ENCODE measurements at regions not wholly inside any gene's neighbourhood (a gene's known extent, or its start where the extent isn't known, plus 50 kb on each side); places are given as distances from the start of the nearest gene placed in this dataset.

GRCh38 chr6:106883808-106884262 lies 90.7 kb downstream of the CD24 start:
- 59 to 64% (median 59%) methylated on average over 4 of the region's 4 CpGs for WGBS, 5 donors
- H3K36me3 ChIP-seq, result no peaks in the 10 kb centered on the region
- TF ChIP-seq, protein P1, sequence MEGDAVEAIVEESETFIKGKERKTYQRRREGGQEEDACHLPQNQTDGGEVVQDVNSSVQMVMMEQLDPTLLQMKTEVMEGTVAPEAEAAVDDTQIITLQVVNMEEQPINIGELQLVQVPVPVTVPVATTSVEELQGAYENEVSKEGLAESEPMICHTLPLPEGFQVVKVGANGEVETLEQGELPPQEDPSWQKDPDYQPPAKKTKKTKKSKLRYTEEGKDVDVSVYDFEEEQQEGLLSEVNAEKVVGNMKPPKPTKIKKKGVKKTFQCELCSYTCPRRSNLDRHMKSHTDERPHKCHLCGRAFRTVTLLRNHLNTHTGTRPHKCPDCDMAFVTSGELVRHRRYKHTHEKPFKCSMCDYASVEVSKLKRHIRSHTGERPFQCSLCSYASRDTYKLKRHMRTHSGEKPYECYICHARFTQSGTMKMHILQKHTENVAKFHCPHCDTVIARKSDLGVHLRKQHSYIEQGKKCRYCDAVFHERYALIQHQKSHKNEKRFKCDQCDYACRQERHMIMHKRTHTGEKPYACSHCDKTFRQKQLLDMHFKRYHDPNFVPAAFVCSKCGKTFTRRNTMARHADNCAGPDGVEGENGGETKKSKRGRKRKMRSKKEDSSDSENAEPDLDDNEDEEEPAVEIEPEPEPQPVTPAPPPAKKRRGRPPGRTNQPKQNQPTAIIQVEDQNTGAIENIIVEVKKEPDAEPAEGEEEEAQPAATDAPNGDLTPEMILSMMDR (IDR thresholded peaks at IDR 0.05), result no peak
- TF ChIP-seq POLR2AphosphoS5 (IDR thresholded peaks at IDR 0.05), result no peak
- TF ChIP-seq POLR2A (IDR thresholded peaks at IDR 0.05), result no peak
- TF ChIP-seq EP300 (IDR thresholded peaks at IDR 0.05), result no peak
- peaks cover 0 to 9% (median 4%) of the 10 kb centered on the region in 4 donors for H3K4me1 ChIP-seq
- H3K4me3 ChIP-seq, result no peak overlapping the region
- intact Hi-C loops (cut with DNase I; ENCODE audit: low total_unique reads), result no loop called here
- no peak overlapping the region for H3K27ac ChIP-seq
- no peaks in the 10 kb centered on the region for H3K9me3 ChIP-seq
- no peaks in the 10 kb centered on the region for H3K27me3 ChIP-seq
- DNase-seq, result peak in 1 of 2 donors; percentile 53

GRCh38 chr6:106882601-106883518 lies 91.7 kb downstream of the CD24 start:
- intact Hi-C loops (cut with DNase I; ENCODE audit: low total_unique reads), result no loop called here
- DNase-seq, result peak in 1 of 2 donors; percentile 37
- Histone ChIP-seq H3K4me1 (peaks cover 0 to 9% (median 4%) of the 10 kb centered on the region in 4 donors), H3K27ac (peak overlapping the region in 1 of 5 donors; percentile 6), H3K27me3 (no peaks in the 10 kb centered on the region), H3K36me3 (no peaks in the 10 kb centered on the region), H3K4me3 (no peak overlapping the region), H3K9me3 (no peaks in the 10 kb centered on the region)
- 86 to 90% (median 88%) methylated on average over 8 of the region's 8 CpGs for WGBS, 5 donors
- TF ChIP-seq, protein P1 (IDR thresholded peaks at IDR 0.05), result no peak
- TF ChIP-seq POLR2AphosphoS5 (IDR thresholded peaks at IDR 0.05), result no peak
- no peak for TF ChIP-seq POLR2A (IDR thresholded peaks at IDR 0.05)
- no peak for TF ChIP-seq EP300 (IDR thresholded peaks at IDR 0.05)

DNA sequence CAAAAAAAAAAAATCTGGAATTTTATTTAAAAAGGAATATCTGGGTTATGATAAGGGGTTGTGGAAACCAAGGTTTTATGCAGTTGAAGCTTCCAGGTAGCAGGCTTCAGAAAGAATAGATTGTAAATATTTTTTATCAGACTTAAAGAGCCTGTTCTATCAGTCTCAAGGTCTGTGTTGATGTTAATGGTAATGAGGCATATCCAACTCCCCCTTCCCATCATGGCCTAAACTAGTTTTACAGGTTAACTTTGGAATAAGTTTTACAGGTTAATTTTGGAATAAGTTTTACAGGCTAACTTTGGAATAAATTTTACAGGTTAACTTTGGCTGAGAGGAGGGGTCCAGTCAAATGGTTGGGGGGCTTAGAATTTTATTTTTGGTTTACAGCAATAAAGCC lies 92.4 kb downstream of the CD24 start:
- Histone ChIP-seq H3K4me1 (peaks cover 0 to 5% (median 2%) of the 10 kb centered on the region in 4 donors), H3K9me3 (no peaks in the 10 kb centered on the region), H3K27me3 (no peaks in the 10 kb centered on the region), H3K27ac (no peak overlapping the region), H3K4me3 (no peak overlapping the region), H3K36me3 (no peaks in the 10 kb centered on the region)
- peak in 1 of 2 donors; percentile 26 for DNase-seq
- TF ChIP-seq POLR2A (IDR thresholded peaks at IDR 0.05), result no peak
- TF ChIP-seq, protein P1 (IDR thresholded peaks at IDR 0.05), result no peak
- TF ChIP-seq EP300 (IDR thresholded peaks at IDR 0.05), result no peak
- no peak for TF ChIP-seq POLR2AphosphoS5 (IDR thresholded peaks at IDR 0.05)
- intact Hi-C loops (cut with DNase I; ENCODE audit: low total_unique reads), result no loop called here

DNA sequence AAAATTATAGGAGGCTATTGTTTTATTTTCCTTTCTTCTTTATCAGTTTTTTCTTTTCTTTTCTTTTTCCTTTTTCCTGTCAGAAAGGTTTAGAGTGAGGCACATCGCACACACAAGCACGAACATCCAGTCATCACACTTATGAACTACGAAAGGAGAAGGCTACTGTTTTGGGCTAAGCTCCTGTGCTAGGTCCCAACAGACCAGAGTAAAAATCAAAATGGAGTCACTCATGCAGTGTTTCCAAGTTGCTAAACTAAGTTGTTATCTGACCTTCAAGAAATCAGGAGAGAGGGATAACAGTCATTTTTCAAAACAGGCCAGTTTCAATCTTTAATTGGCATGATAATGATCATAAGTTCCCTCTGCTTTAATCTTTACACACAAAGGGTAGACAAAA lies 93.6 kb downstream of the CD24 start:
- 88 to 93% (median 90%) methylated on average over 3 of the region's 3 CpGs for WGBS, 5 donors
- no peaks in the 10 kb centered on the region for H3K36me3 ChIP-seq

More for the DNA sequence above, 93.6 kb downstream of the CD24 start:
- Histone ChIP-seq H3K27ac (no peak overlapping the region), H3K27me3 (no peaks in the 10 kb centered on the region), H3K9me3 (peaks cover 0 to 5% (median under 1%) of the 10 kb centered on the region in 4 donors), H3K4me1 (peaks cover 0 to 4% (median 0%) of the 10 kb centered on the region in 4 donors), H3K4me3 (no peak overlapping the region)
- no peak for DNase-seq
- intact Hi-C loops (cut with DNase I; ENCODE audit: low total_unique reads), result no loop called here
- no peak for TF ChIP-seq POLR2A (IDR thresholded peaks at IDR 0.05)
- TF ChIP-seq POLR2AphosphoS5 (IDR thresholded peaks at IDR 0.05), result no peak
- TF ChIP-seq, protein P1 (IDR thresholded peaks at IDR 0.05), result no peak
- TF ChIP-seq EP300 (IDR thresholded peaks at IDR 0.05), result no peak

Data from stomach (tissue), 8 donors.